ENCODE measurements at regions not wholly inside any gene's neighbourhood (a gene's known extent, or its start where the extent isn't known, plus 50 kb on each side); places are given as distances from the start of the nearest gene placed in this dataset.

- Histone ChIP-seq H4K20me1 (replicated peaks in 1 of 2; ENCODE audit: control insufficient read depth in 1 of 2, insufficient read depth in 2 of 2, low read length in 2 of 2) (no peaks in the 10 kb centered on the region), H2BK5ac (ENCODE audit: low read depth, low read length) (no peak overlapping the region), H2AK5ac (ENCODE audit: low read depth, low read length) (no peak overlapping the region), H3K4me2 (ENCODE audit: insufficient read depth in 1 of 2, low read depth in 2 of 2, low read length in 2 of 2) (no peak overlapping the region), H2BK15ac (ENCODE audit: low read length) (no peak overlapping the region), H2BK20ac (ENCODE audit: low read length) (no peak overlapping the region), H3K14ac (ENCODE audit: insufficient read length) (no peak overlapping the region), H4K91ac (replicated peaks; ENCODE audit: insufficient read length, low read length) (no peak overlapping the region), H3K4ac (replicated peaks; ENCODE audit: insufficient read length, low read depth, low read length) (no peak overlapping the region), H3K23me2 (ENCODE audit: low read depth, low read length) (no peaks in the 10 kb centered on the region), H4K8ac (ENCODE audit: extremely low read depth, insufficient read depth, low read length) (no peak overlapping the region), H3K79me2 (ENCODE audit: control insufficient read depth in 1 of 2, insufficient read depth in 2 of 2, low read length in 2 of 2) (no peaks in the 10 kb centered on the region), H3K23ac (ENCODE audit: insufficient read length) (no peak overlapping the region), H3K79me1 (ENCODE audit: low read depth, low read length) (no peaks in the 10 kb centered on the region), H4K5ac (ENCODE audit: insufficient read length, low read depth, low read length) (no peak overlapping the region), H2BK120ac (replicated peaks; ENCODE audit: low read depth, low read length) (no peak overlapping the region), H2AFZ (ENCODE audit: low read length) (no peak overlapping the region), H3K9ac (replicated peaks in 1 of 4; ENCODE audit: extremely low read depth in 1 of 4, low read depth in 3 of 4, low read length in 3 of 4) (no peak overlapping the region), H3K56ac (replicated peaks; ENCODE audit: insufficient read length, low read depth, low read length) (no peak overlapping the region), H3K4me1 (replicated peaks in 1 of 4; ENCODE audit: control insufficient read depth in 3 of 4, insufficient read depth in 4 of 4, low read length in 3 of 4) (peaks cover 0 to 4% (median under 1%) of the 10 kb centered on the region in 4 experiments; a peak in 2 of 7 replicates), H2BK12ac (ENCODE audit: low read depth, low read length) (no peak overlapping the region), H3K9me3 (ENCODE audit: insufficient read depth in 2 of 2, low read depth in 1 of 2, low read length in 1 of 2) (no peaks in the 10 kb centered on the region), H3K27me3 (replicated peaks in 1 of 4; ENCODE audit: control insufficient read depth in 3 of 4, extremely low read depth in 1 of 4, insufficient read depth in 3 of 4, low read length in 3 of 4) (no peaks in the 10 kb centered on the region), H3K18ac (ENCODE audit: extremely low read depth, low read length) (no peak overlapping the region), H3K4me3 (ENCODE audit: extremely low read depth in 1 of 4, insufficient read depth in 2 of 4, low read depth in 3 of 4, low read length in 4 of 4) (no peak overlapping the region), H3K36me3 (ENCODE audit: control insufficient read depth in 2 of 4, insufficient read depth in 4 of 4, low read length in 3 of 4) (no peaks in the 10 kb centered on the region), H3K27ac (ENCODE audit: low read depth, low read length) (no peak overlapping the region)
- FAIRE-seq = peak; percentile 42
- DNase-seq (ENCODE audit: low read depth in 1 of 2, low spot score in 2 of 2) = peak in 1 of 2 experiments; percentile 7
- POLR2A ChIA-PET (ENCODE audit: partially characterized antibody) = interaction anchor here (0.7 kb wide), 1 partner anchor 93 kb away, joined by 5 read pairs; no protein-coding TSS in a partner anchor
- WGBS, 2 experiments (ENCODE audit: extremely low coverage in 1 of 2, insufficient coverage in 1 of 2, insufficient read length in 1 of 2, insufficient replicate concordance in 2 of 2, low coverage in 1 of 2, low lambda C conversion rate in 2 of 2, missing lambda C conversion rate in 1 of 2) = 45% methylated on average over 3 of the region's 3 CpGs; no CpG with 5 or more reads in 1 of the 2 experiments
- CTCF ChIA-PET (ENCODE audit: partially characterized antibody) = no interaction called here
- no peak for TF ChIP-seq E2F6 (IDR thresholded peaks at IDR 0.05)
- TF ChIP-seq SP2 (IDR thresholded peaks at IDR 0.05; ENCODE audit: low read length) = no peak
- TF ChIP-seq RAD21 (IDR thresholded peaks at IDR 0.05 in 1 of 2, conservative IDR thresholded peaks at IDR 0.05 in 1 of 2; ENCODE audit: low read depth in 2 of 2, low read length in 2 of 2) = no peak
- TF ChIP-seq TCF12 (IDR thresholded peaks at IDR 0.05; ENCODE audit: low read depth, low read length) = no peak
- no peak for TF ChIP-seq NRF1 (IDR thresholded peaks at IDR 0.05; ENCODE audit: low read depth, low read length)
- peak; percentile 91 to 96; a peak in 3 of 4 replicates for TF ChIP-seq HDAC2 (IDR thresholded peaks at IDR 0.05; ENCODE audit: borderline replicate concordance in 1 of 2, low read depth in 2 of 2, low read length in 2 of 2)
- TF ChIP-seq SP4 (IDR thresholded peaks at IDR 0.05; ENCODE audit: low read length) = no peak
- TF ChIP-seq BACH1 (IDR thresholded peaks at IDR 0.05; ENCODE audit: low read length) = no peak
- TF ChIP-seq TBP (IDR thresholded peaks at IDR 0.05; ENCODE audit: low read depth, low read length) = no peak
- no peak for TF ChIP-seq RFX5 (IDR thresholded peaks at IDR 0.05; ENCODE audit: borderline replicate concordance, low read depth, low read length)
- peak; percentile 92 for TF ChIP-seq SAP30 (IDR thresholded peaks at IDR 0.05; ENCODE audit: insufficient read depth, insufficient replicate concordance, low read length)
- no peak for TF ChIP-seq BRCA1 (IDR thresholded peaks at IDR 0.05; ENCODE audit: low read depth, low read length)
- TF ChIP-seq RNF2 (IDR thresholded peaks at IDR 0.05; ENCODE audit: borderline replicate concordance, low read depth, low read length, missing control alignments, poor library complexity, severe bottlenecking) = no peak
These were observed 631.4 kb downstream of the CDH26 start for GRCh38 chr20:60589623-60590022.

All from H1 (cell line).